ENCODE measurements at regions not wholly inside any gene's neighbourhood (a gene's known extent, or its start where the extent isn't known, plus 50 kb on each side); places are given as distances from the start of the nearest gene placed in this dataset.

GRCh38 chr5:136853971-136854370 lies 488.6 kb upstream of the TRPC7 start:
- TF ChIP-seq CTCF (IDR thresholded peaks at IDR 0.05) (no peak), POLR2A (IDR thresholded peaks at IDR 0.05) (no peak)

Data from Peyer's patch (tissue), 4 donors.